ENCODE measurements at regions not wholly inside any gene's neighbourhood (a gene's known extent, or its start where the extent isn't known, plus 50 kb on each side); places are given as distances from the start of the nearest gene placed in this dataset.

- in situ Hi-C loops (cut with MboI; ENCODE audit: low sequenced_read_pairs) = no loop called here
- ChIA-PET CTCF (no interaction called here), POLR2A (ENCODE audit: unreplicated experiment) (interaction anchor here (0.6 kb wide), 1 partner anchor 30 kb away, joined by 3 read pairs; no protein-coding TSS in a partner anchor)
- Histone ChIP-seq H3K4me3 (ENCODE audit: insufficient read depth, low read depth, low read length) (no peak overlapping the region), H3K27ac (ENCODE audit: insufficient read depth, low read length) (no peak overlapping the region), H2AFZ (replicated peaks; ENCODE audit: low read length, poor library complexity) (no peak overlapping the region), H2AK9ac (replicated peaks; ENCODE audit: low read depth, low read length, poor library complexity) (no peak overlapping the region), H4K91ac (ENCODE audit: insufficient read depth, low read depth, low read length) (no peak overlapping the region), H4K8ac (ENCODE audit: low read depth in 2 of 2, low read length in 2 of 2) (no peak overlapping the region), H2BK120ac (ENCODE audit: low read depth, low read length) (no peak overlapping the region), H4K20me1 (ENCODE audit: insufficient read depth, low read length) (no peaks in the 10 kb centered on the region), H3K9me1 (ENCODE audit: insufficient read depth, low read length) (no peaks in the 10 kb centered on the region), H3K27me3 (ENCODE audit: control insufficient read depth, insufficient read depth, low read length) (no peaks in the 10 kb centered on the region), H4K5ac (ENCODE audit: low read depth, low read length) (no peak overlapping the region), H3K4ac (ENCODE audit: low read depth, low read length) (no peak overlapping the region), H3K4me2 (ENCODE audit: low read depth, low read length) (no peak overlapping the region), H3K36me3 (ENCODE audit: control insufficient read depth, insufficient read depth, low read length) (no peaks in the 10 kb centered on the region), H3K14ac (replicated peaks; ENCODE audit: low read depth, low read length) (no peak overlapping the region), H3K4me1 (ENCODE audit: control insufficient read depth, insufficient read depth, low read length) (no peaks in the 10 kb centered on the region), H2BK5ac (ENCODE audit: low read depth, low read length, poor library complexity, severe bottlenecking) (no peak overlapping the region), H3K9me3 (ENCODE audit: control insufficient read depth, insufficient read depth, low read length) (no peaks in the 10 kb centered on the region), H3K79me1 (ENCODE audit: low read depth in 1 of 2, low read length in 2 of 2) (no peaks in the 10 kb centered on the region), H2BK15ac (ENCODE audit: low read depth, low read length) (no peak overlapping the region), H2AK5ac (ENCODE audit: low read depth, low read length) (no peak overlapping the region), H3K18ac (ENCODE audit: low read depth, low read length) (no peak overlapping the region), H3K23ac (ENCODE audit: low read depth, low read length) (no peak overlapping the region), H3K9ac (ENCODE audit: low read depth, low read length) (no peak overlapping the region), H3K56ac (ENCODE audit: extremely low read depth, insufficient read depth, low read length) (no peak overlapping the region), H2BK20ac (ENCODE audit: low read depth, low read length) (no peak overlapping the region)
- TF ChIP-seq RFX5 (IDR thresholded peaks at IDR 0.05; ENCODE audit: low read depth, low read length) (no peak), USF2 (IDR thresholded peaks at IDR 0.05; ENCODE audit: low read depth, low read length) (no peak), MAFK (IDR thresholded peaks at IDR 0.05; ENCODE audit: low read depth, low read length) (no peak), SMC3 (IDR thresholded peaks at IDR 0.05; ENCODE audit: low read depth, low read length) (no peak), CEBPB (IDR thresholded peaks at IDR 0.05; ENCODE audit: low read depth, low read length) (no peak), FOS (IDR thresholded peaks at IDR 0.05; ENCODE audit: low read depth, low read length) (no peak), BHLHE40 (IDR thresholded peaks at IDR 0.05; ENCODE audit: low read depth, low read length) (no peak), RAD21 (IDR thresholded peaks at IDR 0.05; ENCODE audit: low read length) (no peak), NFE2L2 (IDR thresholded peaks at IDR 0.05; ENCODE audit: low read depth, low read length) (no peak), CTCF (conservative IDR thresholded peaks at IDR 0.05; ENCODE audit: low read depth, low read length) (no peak)
- DNase-seq (no peak), ATAC-seq (ENCODE audit: low read depth) (no peak)
- BruUV-seq (replicated peaks) = no TSS peak
- dilution Hi-C loops (cut with HindIII; ENCODE audit: low sequenced_read_pairs, unreplicated experiment) = no loop called here
- WGBS, 2 experiments (ENCODE audit: extremely low coverage in 2 of 2, insufficient read length in 1 of 2) = no CpG with 5 or more reads among the region's 3 CpGs
- intact Hi-C loops (cut with micrococcal nuclease) = no loop called here
These were observed 781.2 kb downstream of the FLRT2 start for GRCh38 chr14:86311151-86311550.

All from IMR-90 (cell line).